Mesendoderm (in vitro differentiated cells): ENCODE measurements at regions not wholly inside any gene's neighbourhood (a gene's known extent, or its start where the extent isn't known, plus 50 kb on each side); places are given as distances from the start of the nearest gene placed in this dataset.

Experiments
- DNase-seq: peaks from one replicate; pipeline ENCODE4 v3.0.0; 2013
- H2AK5ac ChIP-seq: 2 replicates; pipeline ENCODE4 v1.6.1; 2013; ENCODE audit warnings: low read length, inconsistent platforms
- H2BK120ac ChIP-seq: 2 replicates; pipeline ENCODE4 v1.6.1; 2013; ENCODE audit warnings: low read depth, mild to moderate bottlenecking, low read length, moderate library complexity, mixed read lengths
- H2BK15ac ChIP-seq: replicated peaks from 2 replicates; pipeline ENCODE4 v1.6.1; 2013; ENCODE audit warnings: low read depth, mild to moderate bottlenecking, moderate library complexity
- H2BK5ac ChIP-seq: 2 replicates; pipeline ENCODE4 v1.6.1; 2013; ENCODE audit warnings: low read length, inconsistent platforms
- H3K18ac ChIP-seq: 2 replicates; pipeline ENCODE4 v1.6.1; 2013; ENCODE audit warnings: mild to moderate bottlenecking, low read length, mixed read lengths
- H3K23ac ChIP-seq: one replicate; pipeline ENCODE4 v1.6.1; 2013; ENCODE audit warnings: low read length
- H3K27ac ChIP-seq: 2 replicates; pipeline ENCODE4 v1.5.1; 2013; ENCODE audit warnings: low read depth, mild to moderate bottlenecking, inconsistent platforms, low read length, moderate library complexity
- H3K27me3 ChIP-seq: 2 replicates; pipeline ENCODE4 v1.6.1; 2013; ENCODE audit warnings: low read length, control low read depth, mild to moderate bottlenecking, inconsistent platforms; ENCODE audit not compliant: insufficient read depth, poor library complexity
- H3K36me3 ChIP-seq: 2 replicates; pipeline ENCODE4 v1.6.1; 2013; ENCODE audit warnings: low read length, inconsistent platforms; ENCODE audit not compliant: control insufficient read depth, insufficient read depth
- H3K4ac ChIP-seq: one replicate; pipeline ENCODE4 v1.6.1; 2013; ENCODE audit warnings: low read depth, mild to moderate bottlenecking, low read length, moderate library complexity
- H3K4me1 ChIP-seq: 2 replicates; pipeline ENCODE4 v1.6.1; 2013; ENCODE audit warnings: low read depth, low read length, inconsistent platforms; ENCODE audit not compliant: control insufficient read depth
- H3K4me2 ChIP-seq: 2 replicates; pipeline ENCODE4 v1.6.1; 2013; ENCODE audit warnings: low read length
- H3K4me3 ChIP-seq: 2 replicates; pipeline ENCODE4 v1.5.1; 2013; ENCODE audit warnings: mild to moderate bottlenecking, low read length
- H3K56ac ChIP-seq: one replicate; pipeline ENCODE4 v1.6.1; 2013; ENCODE audit warnings: low read length
- H3K79me1 ChIP-seq: 2 replicates; pipeline ENCODE4 v1.6.1; 2013; ENCODE audit warnings: low read length, inconsistent platforms
- H3K79me2 ChIP-seq: 2 replicates; pipeline ENCODE4 v1.6.1; 2013; ENCODE audit warnings: mild to moderate bottlenecking, low read length; ENCODE audit not compliant: control insufficient read depth, insufficient read depth
- H3K9ac ChIP-seq: 2 replicates; pipeline ENCODE4 v1.6.1; 2013; ENCODE audit warnings: low read length, inconsistent platforms
- H4K5ac ChIP-seq: one replicate; pipeline ENCODE4 v1.6.1; 2013; ENCODE audit warnings: low read length
- H4K8ac ChIP-seq: one replicate; pipeline ENCODE4 v1.6.1; 2013; ENCODE audit warnings: low read depth, mild to moderate bottlenecking, control low read depth, low read length, moderate library complexity
- WGBS: extraction: QIAGEN DNeasy Blood & Tissue Kit; methylation state at CpG from one replicate; pipeline ENCODE4 v1.1.7; 2013; ENCODE audit warnings: low lambda C conversion rate, missing lambda C conversion rate; ENCODE audit not compliant: insufficient coverage; ENCODE audit errors: extremely low coverage; 5-methylcytosine and 5-hydroxymethylcytosine counted together

DNA sequence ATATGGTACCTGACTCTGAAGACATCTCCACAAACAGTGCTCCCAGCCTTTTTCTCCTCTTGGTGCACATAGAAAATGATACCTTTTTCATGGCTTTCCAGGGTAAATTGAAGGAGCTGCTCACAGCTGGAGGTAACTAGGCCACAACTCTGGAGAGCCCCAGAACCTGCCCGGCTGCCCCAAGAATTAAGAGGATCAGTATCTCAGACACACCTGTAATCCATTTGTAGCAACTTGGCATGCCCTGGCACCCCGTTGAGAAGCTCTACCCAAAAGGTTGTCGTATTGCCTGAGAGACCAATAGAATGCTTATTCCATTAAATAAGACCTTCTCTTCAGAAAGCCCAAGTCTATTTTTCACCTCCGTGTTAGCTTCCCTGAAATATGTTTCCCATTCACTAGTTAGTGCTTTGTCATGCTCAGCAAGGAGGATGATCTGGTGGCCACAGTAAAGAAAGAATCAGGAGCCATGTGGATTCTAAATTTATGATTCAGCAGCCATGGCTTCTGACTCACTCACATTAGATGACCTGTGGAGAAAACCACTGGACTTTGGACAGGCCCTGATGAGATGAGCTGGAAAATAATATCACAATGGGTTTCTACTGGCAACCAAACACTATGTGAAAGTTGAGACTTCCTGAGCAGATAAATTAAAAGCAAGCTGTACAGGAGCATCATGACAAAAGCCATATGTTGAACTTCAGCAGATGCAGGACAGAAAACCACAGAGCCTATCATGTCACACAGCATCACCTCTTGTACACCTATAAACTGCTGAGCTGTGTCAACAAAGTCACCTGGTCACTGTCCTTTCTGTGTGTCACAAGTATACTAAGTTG lies 253.3 kb upstream of the OSR1 start:
- no peak overlapping the region for H3K9ac ChIP-seq
- H2AK5ac ChIP-seq = no peak overlapping the region
- H3K23ac ChIP-seq = no peak overlapping the region
- WGBS = no CpG with 5 or more reads among the region's 4 CpGs
- H3K36me3 ChIP-seq = no peaks in the 10 kb centered on the region
- no peak overlapping the region for H3K27ac ChIP-seq
- no peak overlapping the region for H2BK120ac ChIP-seq
- no peak overlapping the region for H3K4ac ChIP-seq
- H2BK15ac ChIP-seq = no peak overlapping the region
- H3K18ac ChIP-seq = no peak overlapping the region
- H3K27me3 ChIP-seq = no peaks in the 10 kb centered on the region
- no peaks in the 10 kb centered on the region for H3K4me1 ChIP-seq
- no peaks in the 10 kb centered on the region for H3K79me2 ChIP-seq
- H2BK5ac ChIP-seq = no peak overlapping the region
- no peak overlapping the region for H4K8ac ChIP-seq
- H3K4me3 ChIP-seq = no peak overlapping the region
- H3K56ac ChIP-seq = no peak overlapping the region
- H4K5ac ChIP-seq = no peak overlapping the region
- DNase-seq = no peak
- no peaks in the 10 kb centered on the region for H3K79me1 ChIP-seq
- no peak overlapping the region for H3K4me2 ChIP-seq

DNA sequence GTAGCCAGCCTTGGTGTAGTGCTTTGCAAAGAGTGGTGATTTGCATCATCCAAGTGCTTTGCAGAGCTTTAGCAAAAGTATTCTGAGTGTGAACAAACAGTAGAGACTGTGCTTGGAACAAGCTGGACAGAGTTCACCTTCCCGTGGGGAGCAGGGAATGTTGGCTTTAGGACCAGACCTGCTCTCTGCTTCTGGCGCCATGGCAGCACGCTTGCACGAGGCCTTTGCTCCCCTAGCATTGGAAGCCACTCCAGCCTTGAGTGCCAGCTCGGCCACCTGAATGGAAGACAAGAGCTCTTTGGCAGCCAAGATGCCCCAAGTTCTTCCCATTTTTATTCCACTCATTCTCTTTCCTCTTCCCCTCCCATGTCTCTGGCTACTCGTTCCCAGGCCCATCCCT lies 250.8 kb upstream of the OSR1 start:
- H2AK5ac ChIP-seq = no peak overlapping the region
- H3K4me3 ChIP-seq = no peak overlapping the region
- no peaks in the 10 kb centered on the region for H3K79me2 ChIP-seq
- no peaks in the 10 kb centered on the region for H3K79me1 ChIP-seq
- no peak overlapping the region for H3K23ac ChIP-seq
- H3K56ac ChIP-seq = no peak overlapping the region
- H4K5ac ChIP-seq = no peak overlapping the region
- H4K8ac ChIP-seq = no peak overlapping the region
- no peaks in the 10 kb centered on the region for H3K4me1 ChIP-seq
- H3K4me2 ChIP-seq = no peak overlapping the region
- H2BK5ac ChIP-seq = no peak overlapping the region
- WGBS = no CpG with 5 or more reads among the region's 6 CpGs
- no peak overlapping the region for H2BK120ac ChIP-seq
- no peak overlapping the region for H3K9ac ChIP-seq
- no peak overlapping the region for H3K18ac ChIP-seq
- no peaks in the 10 kb centered on the region for H3K36me3 ChIP-seq
- H3K27me3 ChIP-seq = no peaks in the 10 kb centered on the region
- no peak overlapping the region for H3K4ac ChIP-seq
- no peak overlapping the region for H3K27ac ChIP-seq
- H2BK15ac ChIP-seq = no peak overlapping the region
- DNase-seq = no peak

DNA sequence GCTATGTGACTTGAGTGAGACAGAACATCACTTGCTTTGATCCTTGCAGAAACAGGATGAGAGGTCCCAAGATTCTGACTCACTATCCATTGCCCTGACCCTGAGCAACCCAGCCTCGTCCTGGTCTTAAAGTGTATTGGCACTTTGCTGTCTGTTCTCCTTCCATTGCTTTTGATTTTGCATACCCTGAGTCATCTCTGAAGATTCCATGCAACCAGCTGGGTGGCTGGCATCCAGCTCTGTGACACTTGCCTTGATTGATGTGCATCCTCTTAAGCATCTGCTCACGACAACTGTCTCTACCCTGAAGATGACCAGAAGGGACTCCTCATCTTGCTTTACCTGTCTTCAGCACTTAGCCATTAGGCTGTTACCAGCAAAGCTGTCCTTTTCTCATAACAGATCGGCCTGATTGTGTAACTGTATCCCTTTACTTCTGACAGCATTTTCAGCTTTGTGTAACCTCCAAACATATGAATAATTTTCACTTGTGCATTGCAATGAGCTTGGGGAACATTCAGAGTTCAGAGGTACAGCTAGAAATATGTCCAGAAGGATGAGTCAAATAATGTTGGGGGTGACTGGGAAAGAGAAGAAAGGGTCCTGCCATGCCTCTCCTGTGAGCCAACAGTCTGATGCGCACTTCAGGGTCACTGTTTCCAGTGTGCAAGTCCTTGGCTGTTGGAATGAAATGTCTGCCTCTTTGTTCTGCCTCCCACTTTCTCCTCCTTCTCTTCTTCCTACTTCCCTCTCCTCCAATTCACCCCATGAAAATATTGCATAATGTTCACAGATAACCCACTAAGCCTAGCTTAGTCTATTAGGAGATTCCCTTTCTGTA lies 249.7 kb upstream of the OSR1 start:
- Histone ChIP-seq H3K27ac (no peak overlapping the region), H3K79me1 (no peaks in the 10 kb centered on the region), H3K56ac (no peak overlapping the region), H3K27me3 (no peaks in the 10 kb centered on the region), H2BK15ac (no peak overlapping the region), H3K9ac (no peak overlapping the region), H2BK120ac (no peak overlapping the region), H3K36me3 (no peaks in the 10 kb centered on the region), H3K4me3 (no peak overlapping the region), H3K4ac (no peak overlapping the region), H3K18ac (no peak overlapping the region), H3K4me1 (no peaks in the 10 kb centered on the region), H2AK5ac (no peak overlapping the region), H2BK5ac (no peak overlapping the region), H4K8ac (no peak overlapping the region), H3K23ac (no peak overlapping the region), H3K79me2 (no peaks in the 10 kb centered on the region), H4K5ac (no peak overlapping the region), H3K4me2 (no peak overlapping the region)
- WGBS = no CpG with 5 or more reads among the region's 4 CpGs
- peak; percentile 29 for DNase-seq

DNA sequence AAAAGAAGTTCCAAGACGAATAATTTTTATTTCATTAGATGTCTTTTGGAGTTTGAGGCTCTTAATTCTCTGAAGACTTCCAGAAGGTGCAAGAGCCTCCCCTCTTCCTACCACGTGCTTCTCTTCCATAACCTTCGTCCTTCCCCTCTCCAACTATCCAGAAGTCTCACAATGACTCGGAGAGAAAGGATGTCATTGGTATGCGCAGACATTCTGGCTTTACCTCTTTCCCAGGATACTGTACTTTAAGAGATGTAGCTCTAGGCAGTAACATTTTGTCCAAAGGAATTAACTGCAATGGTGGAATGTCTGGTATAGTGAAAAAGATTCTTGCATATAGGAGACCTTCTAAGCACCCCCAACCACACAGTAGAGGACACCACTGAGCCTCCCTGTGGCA lies 249.0 kb upstream of the OSR1 start:
- no peak overlapping the region for H4K8ac ChIP-seq
- no peaks in the 10 kb centered on the region for H3K36me3 ChIP-seq
- H3K4ac ChIP-seq = no peak overlapping the region
- H3K79me1 ChIP-seq = no peaks in the 10 kb centered on the region
- no peak overlapping the region for H3K56ac ChIP-seq
- H2BK120ac ChIP-seq = no peak overlapping the region
- H3K27ac ChIP-seq = no peak overlapping the region
- H3K79me2 ChIP-seq = no peaks in the 10 kb centered on the region
- H4K5ac ChIP-seq = no peak overlapping the region
- H2AK5ac ChIP-seq = no peak overlapping the region
- no peak overlapping the region for H3K23ac ChIP-seq
- H2BK5ac ChIP-seq = no peak overlapping the region
- WGBS = no CpG with 5 or more reads among the region's 5 CpGs
- no peaks in the 10 kb centered on the region for H3K27me3 ChIP-seq
- no peak overlapping the region for H3K4me2 ChIP-seq
- no peak overlapping the region for H3K18ac ChIP-seq
- H3K4me1 ChIP-seq = no peaks in the 10 kb centered on the region
- H3K9ac ChIP-seq = no peak overlapping the region
- no peak overlapping the region for H2BK15ac ChIP-seq
- no peak for DNase-seq
- no peak overlapping the region for H3K4me3 ChIP-seq

DNA sequence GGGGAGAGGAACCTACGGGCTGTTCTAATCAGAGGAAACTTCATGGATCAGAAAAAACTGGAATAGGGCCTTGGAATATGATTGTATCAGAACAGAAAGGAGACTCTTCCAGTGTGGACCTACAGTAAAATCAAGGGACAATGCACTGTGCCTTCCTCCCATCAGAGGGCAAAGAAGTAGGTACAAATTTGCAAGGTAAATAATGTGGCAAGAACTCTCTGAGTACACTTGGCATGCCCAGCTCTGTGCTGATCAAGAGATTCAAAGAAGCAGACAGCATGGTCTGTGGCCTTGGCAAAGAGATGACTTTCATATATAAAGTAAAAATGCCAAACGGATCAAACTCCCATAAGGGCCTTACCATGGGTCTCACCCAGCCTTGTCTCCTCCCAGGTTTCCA lies 242.6 kb upstream of the OSR1 start:
- Histone ChIP-seq H3K4me2 (no peak overlapping the region), H3K18ac (no peak overlapping the region), H2BK5ac (no peak overlapping the region), H2AK5ac (no peak overlapping the region), H4K8ac (no peak overlapping the region), H3K56ac (no peak overlapping the region), H4K5ac (no peak overlapping the region), H3K27ac (no peak overlapping the region), H3K79me1 (no peaks in the 10 kb centered on the region), H2BK15ac (no peak overlapping the region), H3K4me3 (no peak overlapping the region), H2BK120ac (no peak overlapping the region), H3K23ac (no peak overlapping the region), H3K9ac (no peak overlapping the region), H3K36me3 (no peaks in the 10 kb centered on the region), H3K4me1 (no peaks in the 10 kb centered on the region), H3K27me3 (no peaks in the 10 kb centered on the region), H3K79me2 (no peaks in the 10 kb centered on the region), H3K4ac (no peak overlapping the region)
- WGBS = no CpG with 5 or more reads among the region's 2 CpGs
- DNase-seq = no peak
